ENCODE measurements at regions not wholly inside any gene's neighbourhood (a gene's known extent, or its start where the extent isn't known, plus 50 kb on each side); places are given as distances from the start of the nearest gene placed in this dataset.
"Not testable (repeated sequence)": the region's sequence is repeated elsewhere in the genome, so short reads cannot be mapped to it uniquely, and the experiment has no call there.

- no peak for TF ChIP-seq CTCF (IDR thresholded peaks at IDR 0.05; ENCODE audit: low read depth, low read length, missing control alignments)
- in situ Hi-C loops (cut with HindIII; ENCODE audit: low sequenced_read_pairs) = no loop called here
- H3K4me3 ChIP-seq (ENCODE audit: low read depth, low read length) = no peak overlapping the region
- no peak for DNase-seq (ENCODE audit: low read depth)
Measured at GRCh38 chr4:145260091-145260490, 79.7 kb upstream of the OTUD4 start.

GRCh38 chr4:145255311-145255710 is 74.9 kb upstream of the OTUD4 start:
- DNase-seq (ENCODE audit: low read depth); H3K4me3 ChIP-seq (ENCODE audit: low read depth, low read length); in situ Hi-C loops (cut with HindIII; ENCODE audit: low sequenced_read_pairs): not testable (repeated sequence)

- no peak overlapping the region for H3K4me3 ChIP-seq (ENCODE audit: low read depth, low read length)
- in situ Hi-C loops (cut with HindIII; ENCODE audit: low sequenced_read_pairs) = no loop called here
- no peak for DNase-seq (ENCODE audit: low read depth)
- no peak for TF ChIP-seq CTCF (IDR thresholded peaks at IDR 0.05; ENCODE audit: low read depth, low read length, missing control alignments)
Measured at GRCh38 chr4:145252190-145252589, 71.8 kb upstream of the OTUD4 start.

GRCh38 chr4:145251391-145251790 is 71.0 kb upstream of the OTUD4 start:
- DNase-seq (ENCODE audit: low read depth) = no peak
- in situ Hi-C loops (cut with HindIII; ENCODE audit: low sequenced_read_pairs) = no loop called here
- TF ChIP-seq CTCF (IDR thresholded peaks at IDR 0.05; ENCODE audit: low read depth, low read length, missing control alignments) = no peak
- no peak overlapping the region for H3K4me3 ChIP-seq (ENCODE audit: low read depth, low read length)

GRCh38 chr4:145248971-145249370 is 68.6 kb upstream of the OTUD4 start:
- DNase-seq (ENCODE audit: low read depth) = no peak
- no peak overlapping the region for H3K4me3 ChIP-seq (ENCODE audit: low read depth, low read length)
- in situ Hi-C loops (cut with HindIII; ENCODE audit: low sequenced_read_pairs) = no loop called here
- no peak for TF ChIP-seq CTCF (IDR thresholded peaks at IDR 0.05; ENCODE audit: low read depth, low read length, missing control alignments)

GRCh38 chr4:145248502-145248901 is 68.1 kb upstream of the OTUD4 start:
- in situ Hi-C loops (cut with HindIII; ENCODE audit: low sequenced_read_pairs) = no loop called here
- TF ChIP-seq CTCF (IDR thresholded peaks at IDR 0.05; ENCODE audit: low read depth, low read length, missing control alignments) = no peak
- DNase-seq (ENCODE audit: low read depth) = no peak
- H3K4me3 ChIP-seq (ENCODE audit: low read depth, low read length) = no peak overlapping the region

- in situ Hi-C loops (cut with HindIII; ENCODE audit: low sequenced_read_pairs) = no loop called here
- peak; percentile 82 for TF ChIP-seq CTCF (IDR thresholded peaks at IDR 0.05; ENCODE audit: low read depth, low read length, missing control alignments)
- H3K4me3 ChIP-seq (ENCODE audit: low read depth, low read length) = no peak overlapping the region
- DNase-seq (ENCODE audit: low read depth) = peak; percentile 33
Measured at GRCh38 chr4:145234091-145234706, 53.8 kb upstream of the OTUD4 start.
